HepG2 (cell line): ENCODE measurements at regions not wholly inside any gene's neighbourhood (a gene's known extent, or its start where the extent isn't known, plus 50 kb on each side); places are given as distances from the start of the nearest gene placed in this dataset.

Experiments
- DMAP1 ChIP-seq: IDR thresholded peaks from 2 replicates; pipeline ENCODE4 v1.6.1; 2016
- FIP1L1 ChIP-seq: fragments of 200-400 bp; formaldehyde crosslinking; IDR thresholded peaks from 2 replicates; pipeline ENCODE4 v1.6.1; 2018; ENCODE audit warnings: low read depth, mild to moderate bottlenecking, low read length, moderate library complexity, borderline replicate concordance; ENCODE audit not compliant: insufficient read depth
- GABPA ChIP-seq, 2 experiments: IDR thresholded peaks; 2 replicates each; pipeline ENCODE4 v1.6.1; 2011 to 2016; ENCODE audit warnings: low read depth in 2 of 2, low read length in 1 of 2, missing biosample characterization in 1 of 2, missing genetic modification characterization in 1 of 2
- KDM5A ChIP-seq: fragments of 200-600 bp; sonication (generic); IDR thresholded peaks from 2 replicates; pipeline ENCODE4 v1.7.0; 2018; ENCODE audit warnings: antibody characterized with exemption, mild to moderate bottlenecking, low read length, borderline replicate concordance
- THAP11 ChIP-seq: IDR thresholded peaks from 2 replicates; pipeline ENCODE4 v1.6.1; 2016; ENCODE audit warnings: missing biosample characterization, missing genetic modification reagents
- ZFP36 ChIP-seq: fragments of 150-350 bp; IDR thresholded peaks from 2 replicates; pipeline ENCODE4 v1.6.1; 2018; ENCODE audit warnings: borderline replicate concordance, low read length, low read depth; ENCODE audit not compliant: partially characterized antibody
- TF ChIP-seq, protein P1 (sequence below): sonication (generic); formaldehyde crosslinking; IDR thresholded peaks from 2 replicates; pipeline ENCODE4 v1.5.0; 2020; ENCODE audit warnings: mild to moderate bottlenecking, missing genetic modification reagents, moderate library complexity
- TF ChIP-seq, protein P2 (sequence below): IDR thresholded peaks from 2 replicates; pipeline ENCODE4 v1.6.1; 2016
- TF ChIP-seq, protein P3 (sequence below): sonication (generic); formaldehyde crosslinking; conservative IDR thresholded peaks from 2 replicates; pipeline ENCODE4 v1.4.0; 2020; ENCODE audit warnings: missing genetic modification reagents
- TF ChIP-seq, protein P4 (sequence below): sonication (generic); formaldehyde crosslinking; IDR thresholded peaks from 2 replicates; pipeline ENCODE4 v1.4.0; 2020; ENCODE audit warnings: mild to moderate bottlenecking, missing genetic modification reagents

DNA sequence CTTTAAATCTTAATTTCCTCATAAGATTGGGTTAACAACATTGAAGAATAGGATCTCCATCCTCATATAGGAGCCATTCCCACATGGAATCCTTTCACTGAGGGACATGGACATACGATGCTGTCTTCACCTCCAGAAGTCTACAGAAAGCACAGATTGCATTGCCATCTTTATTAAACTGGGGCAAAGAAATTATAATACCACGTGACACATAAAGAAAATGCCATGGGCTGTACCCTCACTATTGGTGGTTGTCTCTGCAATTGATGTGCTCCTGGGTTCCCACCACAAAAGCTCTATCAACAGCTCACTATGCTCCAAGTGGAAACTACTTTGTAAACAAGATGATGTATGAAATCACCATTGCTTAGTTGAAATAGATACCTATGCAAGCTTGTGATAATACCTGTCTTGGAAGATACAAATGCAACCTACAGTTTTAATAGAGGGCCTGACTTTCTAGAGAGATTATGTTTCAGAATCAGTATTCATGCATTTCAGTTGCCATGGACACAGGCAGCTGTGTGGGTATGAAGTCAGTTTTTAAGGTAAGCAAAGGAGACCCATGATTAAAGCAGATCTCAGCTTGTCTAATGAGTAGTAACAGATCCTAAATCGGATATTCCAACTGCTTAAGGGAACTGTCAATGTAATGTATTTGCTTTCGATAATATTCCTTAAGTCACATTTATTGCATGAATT lies 337.0 kb downstream of the RAD51AP2 start:
- TF ChIP-seq KDM5A (no peak), FIP1L1 (no peak), GABPA (IDR thresholded peaks at IDR 0.05; ENCODE audit: low read depth, low read length) (no peak), GABPA (CRISPR knock-in tag; IDR thresholded peaks at IDR 0.05; ENCODE audit: low read depth) (no peak), DMAP1 (CRISPR knock-in tag) (no peak), THAP11 (CRISPR knock-in tag) (no peak), ZFP36 (no peak)
- TF ChIP-seq, protein P1, sequence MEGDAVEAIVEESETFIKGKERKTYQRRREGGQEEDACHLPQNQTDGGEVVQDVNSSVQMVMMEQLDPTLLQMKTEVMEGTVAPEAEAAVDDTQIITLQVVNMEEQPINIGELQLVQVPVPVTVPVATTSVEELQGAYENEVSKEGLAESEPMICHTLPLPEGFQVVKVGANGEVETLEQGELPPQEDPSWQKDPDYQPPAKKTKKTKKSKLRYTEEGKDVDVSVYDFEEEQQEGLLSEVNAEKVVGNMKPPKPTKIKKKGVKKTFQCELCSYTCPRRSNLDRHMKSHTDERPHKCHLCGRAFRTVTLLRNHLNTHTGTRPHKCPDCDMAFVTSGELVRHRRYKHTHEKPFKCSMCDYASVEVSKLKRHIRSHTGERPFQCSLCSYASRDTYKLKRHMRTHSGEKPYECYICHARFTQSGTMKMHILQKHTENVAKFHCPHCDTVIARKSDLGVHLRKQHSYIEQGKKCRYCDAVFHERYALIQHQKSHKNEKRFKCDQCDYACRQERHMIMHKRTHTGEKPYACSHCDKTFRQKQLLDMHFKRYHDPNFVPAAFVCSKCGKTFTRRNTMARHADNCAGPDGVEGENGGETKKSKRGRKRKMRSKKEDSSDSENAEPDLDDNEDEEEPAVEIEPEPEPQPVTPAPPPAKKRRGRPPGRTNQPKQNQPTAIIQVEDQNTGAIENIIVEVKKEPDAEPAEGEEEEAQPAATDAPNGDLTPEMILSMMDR (CRISPR knock-in tag), result no peak
- TF ChIP-seq, protein P2, sequence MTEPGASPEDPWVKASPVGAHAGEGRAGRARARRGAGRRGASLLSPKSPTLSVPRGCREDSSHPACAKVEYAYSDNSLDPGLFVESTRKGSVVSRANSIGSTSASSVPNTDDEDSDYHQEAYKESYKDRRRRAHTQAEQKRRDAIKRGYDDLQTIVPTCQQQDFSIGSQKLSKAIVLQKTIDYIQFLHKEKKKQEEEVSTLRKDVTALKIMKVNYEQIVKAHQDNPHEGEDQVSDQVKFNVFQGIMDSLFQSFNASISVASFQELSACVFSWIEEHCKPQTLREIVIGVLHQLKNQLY (CRISPR knock-in tag), result no peak
- TF ChIP-seq, protein P3, sequence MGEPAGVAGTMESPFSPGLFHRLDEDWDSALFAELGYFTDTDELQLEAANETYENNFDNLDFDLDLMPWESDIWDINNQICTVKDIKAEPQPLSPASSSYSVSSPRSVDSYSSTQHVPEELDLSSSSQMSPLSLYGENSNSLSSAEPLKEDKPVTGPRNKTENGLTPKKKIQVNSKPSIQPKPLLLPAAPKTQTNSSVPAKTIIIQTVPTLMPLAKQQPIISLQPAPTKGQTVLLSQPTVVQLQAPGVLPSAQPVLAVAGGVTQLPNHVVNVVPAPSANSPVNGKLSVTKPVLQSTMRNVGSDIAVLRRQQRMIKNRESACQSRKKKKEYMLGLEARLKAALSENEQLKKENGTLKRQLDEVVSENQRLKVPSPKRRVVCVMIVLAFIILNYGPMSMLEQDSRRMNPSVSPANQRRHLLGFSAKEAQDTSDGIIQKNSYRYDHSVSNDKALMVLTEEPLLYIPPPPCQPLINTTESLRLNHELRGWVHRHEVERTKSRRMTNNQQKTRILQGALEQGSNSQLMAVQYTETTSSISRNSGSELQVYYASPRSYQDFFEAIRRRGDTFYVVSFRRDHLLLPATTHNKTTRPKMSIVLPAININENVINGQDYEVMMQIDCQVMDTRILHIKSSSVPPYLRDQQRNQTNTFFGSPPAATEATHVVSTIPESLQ, result no peak
- TF ChIP-seq, protein P4, sequence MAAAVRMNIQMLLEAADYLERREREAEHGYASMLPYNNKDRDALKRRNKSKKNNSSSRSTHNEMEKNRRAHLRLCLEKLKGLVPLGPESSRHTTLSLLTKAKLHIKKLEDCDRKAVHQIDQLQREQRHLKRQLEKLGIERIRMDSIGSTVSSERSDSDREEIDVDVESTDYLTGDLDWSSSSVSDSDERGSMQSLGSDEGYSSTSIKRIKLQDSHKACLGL (CRISPR knock-in tag), result no peak
